Tibial nerve (tissue), 4 donors: ENCODE measurements at regions not wholly inside any gene's neighbourhood (a gene's known extent, or its start where the extent isn't known, plus 50 kb on each side); places are given as distances from the start of the nearest gene placed in this dataset.

Experiments
- DNase-seq, 2 donors: peaks; one replicate each; pipeline ENCODE4 v3.0.0-alpha.2; 2019; ENCODE audit warnings: low spot score in 2 of 2
- H3K27ac ChIP-seq, 4 donors: fragments of 200-600 bp; sonication (generic) in 3 of 4; one replicate each; pipeline ENCODE4 v1.5.1; 2017 to 2019; ENCODE audit warnings: mild to moderate bottlenecking in 1 of 4
- H3K27me3 ChIP-seq, 2 donors: fragments of 200-600 bp; sonication (generic) in 1 of 2; one replicate each; pipeline versions ENCODE4 v1.5.1 to v1.6.0; 2017 to 2019
- H3K36me3 ChIP-seq, 3 donors: fragments of 200-600 bp; sonication (generic); one replicate each; pipeline ENCODE4 v1.5.1; 2018 to 2019
- H3K4me1 ChIP-seq, 4 donors: fragments of 200-600 bp; sonication (generic) in 3 of 4; one replicate each; pipeline ENCODE4 v1.5.1; 2017 to 2019
- H3K4me3 ChIP-seq, 4 donors: fragments of 200-600 bp; sonication (generic) in 3 of 4; one replicate each; pipeline ENCODE4 v1.5.1; 2017 to 2019; ENCODE audit warnings: mild to moderate bottlenecking in 1 of 4, moderate library complexity in 1 of 4
- H3K9me3 ChIP-seq, 4 donors: fragments of 200-600 bp; sonication (generic) in 3 of 4; one replicate each; pipeline ENCODE4 v1.5.1; 2017 to 2019
- CTCF ChIP-seq, 5 experiments: fragments of 200-600 bp in 3 of 5; fragments of 450-650 bp in 2 of 5; sonication (generic) in 3 of 5; IDR thresholded peaks; one replicate each; pipeline ENCODE4 v1.5.1; 2016 to 2019; ENCODE audit warnings: antibody characterized with exemption in 5 of 5, mild to moderate bottlenecking in 3 of 5, moderate library complexity in 2 of 5
- EP300 ChIP-seq, 2 donors: sonication (generic); formaldehyde crosslinking; IDR thresholded peaks; one replicate each; pipeline ENCODE4 v1.6.1; 2017; ENCODE audit warnings: antibody characterized with exemption in 2 of 2, mild to moderate bottlenecking in 1 of 2
- POLR2A ChIP-seq, 2 donors: fragments of 450-650 bp; IDR thresholded peaks; one replicate each; pipeline ENCODE4 v1.6.1; 2017; ENCODE audit warnings: antibody characterized with exemption in 2 of 2, mild to moderate bottlenecking in 2 of 2, moderate library complexity in 2 of 2
- WGBS, 2 donors: methylation state at CpG; one replicate each; pipeline ENCODE4 v1.1.5; 2018; 5-methylcytosine and 5-hydroxymethylcytosine counted together

GRCh38 chr3:40713306-40713705, 188.5 kb downstream of the ZNF621 start:
- no peaks in the 10 kb centered on the region for H3K36me3 ChIP-seq
- H3K4me1 ChIP-seq = peaks cover 0 to 14% (median 6%) of the 10 kb centered on the region in 4 donors
- no peak for DNase-seq
- H3K9me3 ChIP-seq = no peaks in the 10 kb centered on the region
- TF ChIP-seq EP300 (IDR thresholded peaks at IDR 0.05) (no peak), CTCF (IDR thresholded peaks at IDR 0.05) (no peak), POLR2A (IDR thresholded peaks at IDR 0.05) (no peak)
- no peak overlapping the region for H3K27ac ChIP-seq
- H3K4me3 ChIP-seq = no peak overlapping the region
- H3K27me3 ChIP-seq = no peaks in the 10 kb centered on the region

- DNase-seq = no peak
- H3K27me3 ChIP-seq = no peaks in the 10 kb centered on the region
- H3K36me3 ChIP-seq = no peaks in the 10 kb centered on the region
- no peak overlapping the region for H3K27ac ChIP-seq
- no peaks in the 10 kb centered on the region for H3K9me3 ChIP-seq
- 72 to 80% methylated on average over 6 of the region's 6 CpGs for WGBS, 2 donors
- no peak for TF ChIP-seq POLR2A (IDR thresholded peaks at IDR 0.05)
- no peak for TF ChIP-seq EP300 (IDR thresholded peaks at IDR 0.05)
- no peak for TF ChIP-seq CTCF (IDR thresholded peaks at IDR 0.05)
- peaks cover 0 to 15% (median 6%) of the 10 kb centered on the region in 4 donors for H3K4me1 ChIP-seq
- no peak overlapping the region for H3K4me3 ChIP-seq
Observed at GRCh38 chr3:40713795-40714194, 189.0 kb downstream of the ZNF621 start.

GRCh38 chr3:40714771-40715345, 190.1 kb downstream of the ZNF621 start:
- TF ChIP-seq CTCF (IDR thresholded peaks at IDR 0.05) (no peak), POLR2A (IDR thresholded peaks at IDR 0.05) (no peak), EP300 (IDR thresholded peaks at IDR 0.05) (no peak)
- WGBS, 2 donors = 70 to 79% methylated on average over 10 of the region's 10 CpGs
- no peak overlapping the region for H3K27ac ChIP-seq

GRCh38 chr3:40715551-40715950, 190.8 kb downstream of the ZNF621 start:
- no peaks in the 10 kb centered on the region for H3K9me3 ChIP-seq
- no peak for TF ChIP-seq EP300 (IDR thresholded peaks at IDR 0.05)
- TF ChIP-seq CTCF (IDR thresholded peaks at IDR 0.05) = no peak
- TF ChIP-seq POLR2A (IDR thresholded peaks at IDR 0.05) = no peak
- peaks cover 0 to 15% (median 6%) of the 10 kb centered on the region in 4 donors for H3K4me1 ChIP-seq
- no peaks in the 10 kb centered on the region for H3K27me3 ChIP-seq
- H3K4me3 ChIP-seq = no peak overlapping the region
- H3K36me3 ChIP-seq = no peaks in the 10 kb centered on the region
- DNase-seq = no peak
- no peak overlapping the region for H3K27ac ChIP-seq

More at GRCh38 chr3:40714771-40715345, 190.1 kb downstream of the ZNF621 start:
- no peaks in the 10 kb centered on the region for H3K36me3 ChIP-seq
- H3K27me3 ChIP-seq = no peaks in the 10 kb centered on the region
- peaks cover 0 to 15% (median 6%) of the 10 kb centered on the region in 4 donors for H3K4me1 ChIP-seq
- H3K9me3 ChIP-seq = no peaks in the 10 kb centered on the region
- DNase-seq = no peak
- no peak overlapping the region for H3K4me3 ChIP-seq

- no peaks in the 10 kb centered on the region for H3K27me3 ChIP-seq
- H3K36me3 ChIP-seq = no peaks in the 10 kb centered on the region
- TF ChIP-seq EP300 (IDR thresholded peaks at IDR 0.05) (no peak), POLR2A (IDR thresholded peaks at IDR 0.05) (no peak), CTCF (IDR thresholded peaks at IDR 0.05) (no peak)
- H3K27ac ChIP-seq = no peak overlapping the region
- H3K9me3 ChIP-seq = no peaks in the 10 kb centered on the region
- DNase-seq = no peak
- H3K4me3 ChIP-seq = no peak overlapping the region
- WGBS, 2 donors = 100% methylated on average over 1 of the region's 1 CpG
- peaks cover 0 to 15% (median 6%) of the 10 kb centered on the region in 4 donors for H3K4me1 ChIP-seq
Observed at GRCh38 chr3:40717471-40717870, 192.7 kb downstream of the ZNF621 start.
